Thymus (tissue), 11 donors: ENCODE measurements at regions not wholly inside any gene's neighbourhood (a gene's known extent, or its start where the extent isn't known, plus 50 kb on each side); places are given as distances from the start of the nearest gene placed in this dataset.

Experiments
- DNase-seq, 9 donors: peaks; one replicate each; pipeline ENCODE4 v3.0.0-alpha.2; 2013; ENCODE audit warnings: low spot score in 9 of 9, low read depth in 6 of 9, missing footprints in 1 of 9
- H3K27ac ChIP-seq, 2 donors: one replicate each; pipeline ENCODE4 v1.5.1; 2013; ENCODE audit warnings: control low read depth in 1 of 2, low read depth in 1 of 2, low read length in 1 of 2, mild to moderate bottlenecking in 1 of 2, moderate library complexity in 1 of 2
- H3K27me3 ChIP-seq, 2 donors: one replicate each; pipeline ENCODE4 v1.5.1; 2013; ENCODE audit warnings: low read length in 1 of 2; ENCODE audit not compliant: control insufficient read depth in 2 of 2, insufficient read depth in 1 of 2
- H3K36me3 ChIP-seq, 2 donors: one replicate each; pipeline ENCODE4 v1.5.1; 2013; ENCODE audit warnings: low read length in 1 of 2, mild to moderate bottlenecking in 1 of 2, moderate library complexity in 1 of 2; ENCODE audit not compliant: control insufficient read depth in 2 of 2, insufficient read depth in 2 of 2
- H3K4me1 ChIP-seq, 2 donors: one replicate each; pipeline ENCODE4 v1.5.1; 2013; ENCODE audit warnings: low read length in 2 of 2; ENCODE audit not compliant: control insufficient read depth in 2 of 2, insufficient read depth in 2 of 2
- H3K4me3 ChIP-seq, 2 donors: one replicate each; pipeline ENCODE4 v1.5.1; 2013; ENCODE audit warnings: low read length in 2 of 2, control low read depth in 1 of 2, mild to moderate bottlenecking in 1 of 2
- H3K9me3 ChIP-seq, 2 donors: one replicate each; pipeline ENCODE4 v1.5.1; 2013; ENCODE audit warnings: low read length in 1 of 2, mild to moderate bottlenecking in 1 of 2; ENCODE audit not compliant: control insufficient read depth in 2 of 2, insufficient read depth in 1 of 2
- WGBS: extraction: QIAGEN DNeasy Blood & Tissue Kit; methylation state at CpG from one replicate; pipeline ENCODE4 v1.1.7; 2013; 5-methylcytosine and 5-hydroxymethylcytosine counted together
- donor health status: healthy.

DNA sequence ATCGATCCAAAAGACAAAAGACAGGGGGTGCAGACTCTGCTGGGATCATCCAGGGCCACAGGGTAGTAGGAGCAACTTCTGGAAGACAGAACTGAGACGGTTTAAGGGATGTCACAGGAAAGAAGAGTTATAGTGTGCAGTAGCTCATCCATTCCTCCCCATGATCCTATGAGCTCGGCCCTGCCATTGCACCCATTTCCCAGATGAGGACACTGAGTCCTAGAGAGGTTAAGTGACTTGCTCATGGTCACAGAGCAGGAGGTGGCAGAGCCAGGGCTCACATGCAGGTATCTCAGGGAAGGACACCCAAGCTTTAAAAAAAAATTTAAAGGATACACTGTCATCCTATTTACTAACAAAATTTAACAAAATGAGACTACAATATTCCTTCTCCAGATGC, 86.1 kb upstream of the FZD10 start:
- no peaks in the 10 kb centered on the region for H3K27me3 ChIP-seq
- H3K4me1 ChIP-seq, result no peaks in the 10 kb centered on the region
- H3K9me3 ChIP-seq, result no peaks in the 10 kb centered on the region
- DNase-seq, result no peak
- no peak overlapping the region for H3K4me3 ChIP-seq
- WGBS, result 66% methylated on average over 3 of the region's 3 CpGs
- no peak overlapping the region for H3K27ac ChIP-seq
- H3K36me3 ChIP-seq, result no peaks in the 10 kb centered on the region

GRCh38 chr12:130076752-130077151, 85.5 kb upstream of the FZD10 start:
- Histone ChIP-seq H3K36me3 (no peaks in the 10 kb centered on the region), H3K4me3 (no peak overlapping the region), H3K9me3 (no peaks in the 10 kb centered on the region), H3K27me3 (no peaks in the 10 kb centered on the region), H3K27ac (no peak overlapping the region), H3K4me1 (no peaks in the 10 kb centered on the region)
- DNase-seq, result no peak
- WGBS, result 9% methylated on average over 5 of the region's 5 CpGs

DNA sequence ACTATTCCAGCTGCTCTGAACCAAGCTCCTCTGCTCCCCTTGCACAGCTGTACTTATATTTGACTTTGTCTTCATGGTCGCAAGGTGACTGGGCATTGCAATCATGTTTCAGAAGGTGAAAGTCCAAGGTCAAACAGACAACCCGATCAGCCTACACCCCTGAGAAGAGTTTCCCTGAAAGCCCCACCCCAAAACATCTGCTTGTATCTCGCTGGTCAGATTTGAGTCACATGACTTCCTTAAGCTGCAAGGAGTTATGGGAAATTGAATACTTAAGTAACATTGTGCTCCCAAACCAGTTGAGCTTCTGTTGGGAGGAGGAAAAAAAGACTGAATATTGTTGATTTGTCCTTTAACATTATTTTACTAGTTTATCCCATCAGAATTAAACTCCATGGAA, 83.4 kb upstream of the FZD10 start:
- H3K27me3 ChIP-seq, result no peaks in the 10 kb centered on the region
- H3K4me3 ChIP-seq, result no peak overlapping the region
- WGBS, result 63% methylated on average over 3 of the region's 3 CpGs
- no peak overlapping the region for H3K27ac ChIP-seq
- no peak for DNase-seq
- H3K4me1 ChIP-seq, result no peaks in the 10 kb centered on the region
- no peaks in the 10 kb centered on the region for H3K36me3 ChIP-seq
- H3K9me3 ChIP-seq, result no peaks in the 10 kb centered on the region

DNA sequence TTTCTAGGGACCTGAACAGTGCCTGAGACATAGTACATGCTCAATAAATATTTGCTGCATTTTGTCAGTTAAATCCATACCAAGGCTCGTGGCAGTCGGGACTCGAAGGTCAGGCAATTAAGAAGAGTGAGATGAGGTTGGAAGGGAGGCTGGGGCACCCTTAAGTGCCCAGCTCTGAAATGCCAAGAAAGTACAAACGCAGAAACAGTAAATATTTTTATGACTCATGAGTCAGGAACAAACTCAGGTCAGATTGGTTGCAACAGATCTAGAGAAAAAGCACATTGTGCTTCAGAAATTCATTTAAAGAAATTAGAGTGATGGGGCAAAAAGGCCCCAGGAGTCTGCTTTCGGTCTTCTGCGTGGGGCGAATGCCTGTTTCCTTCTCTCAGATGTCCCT, 83.0 kb upstream of the FZD10 start:
- Histone ChIP-seq H3K27me3 (no peaks in the 10 kb centered on the region), H3K4me1 (no peaks in the 10 kb centered on the region), H3K9me3 (no peaks in the 10 kb centered on the region), H3K36me3 (no peaks in the 10 kb centered on the region), H3K27ac (no peak overlapping the region), H3K4me3 (no peak overlapping the region)
- no peak for DNase-seq
- 90% methylated on average over 7 of the region's 7 CpGs for WGBS

GRCh38 chr12:130080205-130080604, 82.1 kb upstream of the FZD10 start:
- no peaks in the 10 kb centered on the region for H3K4me1 ChIP-seq
- no peaks in the 10 kb centered on the region for H3K36me3 ChIP-seq
- H3K4me3 ChIP-seq, result no peak overlapping the region
- H3K27ac ChIP-seq, result no peak overlapping the region
- no peaks in the 10 kb centered on the region for H3K9me3 ChIP-seq
- no peak for DNase-seq
- no peaks in the 10 kb centered on the region for H3K27me3 ChIP-seq
- WGBS, result 89% methylated on average over 6 of the region's 6 CpGs

GRCh38 chr12:130081117-130081805, 81.0 kb upstream of the FZD10 start:
- H3K4me1 ChIP-seq, result peaks cover under 1 to 8% of the 10 kb centered on the region in 2 donors
- H3K27me3 ChIP-seq, result no peaks in the 10 kb centered on the region
- H3K36me3 ChIP-seq, result no peaks in the 10 kb centered on the region
- no peak overlapping the region for H3K4me3 ChIP-seq
- H3K9me3 ChIP-seq, result no peaks in the 10 kb centered on the region
- 42% methylated on average over 13 of the region's 13 CpGs for WGBS
- H3K27ac ChIP-seq, result no peak overlapping the region
- DNase-seq, result no peak

DNA sequence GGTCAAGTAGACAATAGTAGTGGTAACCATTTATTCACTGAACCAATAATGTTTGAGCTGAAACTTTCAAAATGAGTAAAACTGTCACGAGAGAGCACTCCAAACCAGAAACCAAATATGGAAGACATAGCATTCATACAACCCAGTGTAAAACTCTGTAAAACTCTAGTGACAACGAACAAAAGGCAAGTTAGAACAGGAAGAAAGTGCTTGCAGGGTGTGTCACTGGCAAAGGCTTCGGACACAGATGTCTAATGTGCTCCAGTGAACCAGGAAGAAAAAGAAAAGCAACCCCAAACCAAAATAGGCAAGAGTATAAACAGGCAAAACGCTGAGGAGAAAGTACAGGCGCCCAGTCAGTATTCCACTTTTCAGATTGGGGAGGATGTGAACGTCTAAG, 79.3 kb upstream of the FZD10 start:
- no peak overlapping the region for H3K4me3 ChIP-seq
- peaks cover 3 to 17% of the 10 kb centered on the region in 2 donors for H3K4me1 ChIP-seq
- H3K27me3 ChIP-seq, result no peaks in the 10 kb centered on the region
- H3K36me3 ChIP-seq, result no peaks in the 10 kb centered on the region
- 60% methylated on average over 6 of the region's 6 CpGs for WGBS
- no peak for DNase-seq
- no peak overlapping the region for H3K27ac ChIP-seq
- no peaks in the 10 kb centered on the region for H3K9me3 ChIP-seq

- no peak overlapping the region for H3K27ac ChIP-seq
- H3K36me3 ChIP-seq, result no peaks in the 10 kb centered on the region
- no peaks in the 10 kb centered on the region for H3K9me3 ChIP-seq
- H3K27me3 ChIP-seq, result no peaks in the 10 kb centered on the region
- DNase-seq, result no peak
- whole genome bisulfite sequencing, result 71% methylated on average over 8 of the region's 8 CpGs
- H3K4me1 ChIP-seq, result peaks cover 3 to 17% of the 10 kb centered on the region in 2 donors
- no peak overlapping the region for H3K4me3 ChIP-seq
Observed at GRCh38 chr12:130083734-130084133, 78.5 kb upstream of the FZD10 start.

GRCh38 chr12:130084359-130084758, 77.9 kb upstream of the FZD10 start:
- Histone ChIP-seq H3K4me3 (no peak overlapping the region), H3K4me1 (peaks cover 3 to 17% of the 10 kb centered on the region in 2 donors), H3K27me3 (no peaks in the 10 kb centered on the region), H3K9me3 (no peaks in the 10 kb centered on the region), H3K36me3 (no peaks in the 10 kb centered on the region), H3K27ac (no peak overlapping the region)
- no peak for DNase-seq
- WGBS, result 77% methylated on average over 8 of the region's 8 CpGs
